Stimulated activated CD8-positive, alpha-beta memory T cell treated with anti-CD3 and anti-CD28 coated beads, Interleukin-15, amount 100 ng/mL, for 24 hours (primary cell): ENCODE measurements at regions not wholly inside any gene's neighbourhood (a gene's known extent, or its start where the extent isn't known, plus 50 kb on each side); places are given as distances from the start of the nearest gene placed in this dataset.
"Not testable (repeated sequence)": the region's sequence is repeated elsewhere in the genome, so short reads cannot be mapped to it uniquely, and the experiment has no call there.

Experiments used
- DNase-seq: peaks from one replicate; pipeline ENCODE4 v3.0.0-alpha.2; 2020; ENCODE audit warnings: low read depth

DNA sequence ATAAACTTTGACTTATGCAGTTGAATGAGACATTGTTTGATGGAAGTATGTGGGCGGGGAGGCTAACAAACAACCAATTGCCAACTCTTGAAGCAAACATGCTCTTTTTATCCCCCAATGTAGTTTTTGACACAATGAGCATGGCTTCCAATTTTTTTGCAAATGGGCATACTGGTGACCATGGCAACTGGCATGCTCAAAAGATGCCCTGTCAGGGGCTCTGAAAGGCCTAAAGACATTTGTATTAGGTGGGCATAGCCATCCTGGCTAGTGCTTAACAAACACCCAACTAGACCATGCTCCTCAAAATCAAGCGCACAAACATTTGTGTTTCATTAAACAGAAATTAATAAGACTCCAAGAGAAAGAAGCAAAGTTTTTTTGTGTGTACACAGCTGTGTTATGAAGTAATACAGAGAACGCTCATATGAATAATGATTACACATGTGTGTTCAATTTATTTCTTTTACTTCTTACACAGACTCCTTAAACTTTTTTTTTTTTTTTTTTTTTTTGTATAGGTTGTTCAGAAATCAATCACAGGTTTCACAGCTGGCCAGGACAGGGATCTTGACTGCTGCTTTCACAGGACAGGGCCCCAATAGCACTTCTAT lies 95.6 kb downstream of the DLEU7 start:
- no peak for DNase-seq

DNA sequence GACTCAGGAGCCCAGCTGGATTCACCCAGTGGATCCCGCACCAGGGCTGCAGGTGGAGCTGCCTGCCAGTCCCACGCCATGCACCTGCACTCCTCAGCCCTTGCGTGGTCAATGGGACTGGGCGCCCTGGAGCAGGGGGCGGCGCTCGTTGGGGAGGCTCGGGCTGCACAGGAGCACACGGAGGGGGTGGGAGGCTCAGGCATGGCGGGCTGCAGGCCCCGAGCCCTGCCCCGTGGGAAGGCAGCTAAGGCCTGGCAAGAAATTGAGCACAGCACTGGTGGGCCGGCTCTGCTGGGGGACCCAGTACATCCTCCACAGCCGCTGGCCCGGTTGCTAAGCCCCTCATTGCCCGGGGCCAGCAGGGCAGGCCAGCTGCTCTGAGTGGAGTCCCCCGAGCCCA lies 90.3 kb downstream of the DLEU7 start:
- DNase-seq: not testable (repeated sequence)

DNA sequence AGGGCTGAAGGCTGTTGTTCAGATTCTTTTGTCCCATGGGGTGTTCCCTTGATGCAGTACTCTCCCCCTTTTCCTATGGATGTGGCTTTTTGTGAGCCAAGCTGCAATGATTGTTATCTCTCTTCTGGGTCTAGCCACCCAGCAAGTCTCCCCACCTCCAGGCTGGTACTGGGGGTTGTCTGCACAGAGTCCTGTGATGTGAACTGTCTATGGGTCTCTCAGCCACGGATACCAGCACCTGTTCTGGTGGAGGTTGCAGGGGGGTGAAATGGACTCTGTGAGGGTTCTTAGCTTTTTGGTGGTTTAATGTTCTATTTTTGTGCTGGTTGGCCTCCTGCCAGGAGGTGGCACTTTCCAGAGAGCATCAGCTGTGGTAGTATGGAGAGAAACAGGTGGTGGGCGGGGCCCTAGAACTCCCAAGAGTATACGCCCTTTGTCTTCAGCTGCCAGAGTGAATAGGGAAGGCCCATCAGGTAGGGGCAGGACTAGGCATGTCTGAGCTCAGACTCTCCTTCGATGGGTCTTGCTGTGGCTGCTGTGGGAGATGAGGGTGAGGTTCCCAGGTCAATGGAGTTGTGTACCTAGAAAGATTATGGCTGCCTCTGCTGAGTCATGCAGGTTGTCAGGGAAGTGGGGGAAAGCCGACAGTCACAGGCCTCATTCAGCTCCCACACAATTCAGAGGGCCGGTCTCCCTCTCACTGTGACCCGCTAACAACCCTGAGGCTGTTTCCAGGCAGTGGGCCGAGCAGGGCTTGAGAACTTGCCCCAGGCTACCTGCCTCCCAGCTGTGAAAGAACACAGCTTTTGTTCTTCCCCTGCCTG lies 87.4 kb downstream of the DLEU7 start:
- not testable (repeated sequence) for DNase-seq

DNA sequence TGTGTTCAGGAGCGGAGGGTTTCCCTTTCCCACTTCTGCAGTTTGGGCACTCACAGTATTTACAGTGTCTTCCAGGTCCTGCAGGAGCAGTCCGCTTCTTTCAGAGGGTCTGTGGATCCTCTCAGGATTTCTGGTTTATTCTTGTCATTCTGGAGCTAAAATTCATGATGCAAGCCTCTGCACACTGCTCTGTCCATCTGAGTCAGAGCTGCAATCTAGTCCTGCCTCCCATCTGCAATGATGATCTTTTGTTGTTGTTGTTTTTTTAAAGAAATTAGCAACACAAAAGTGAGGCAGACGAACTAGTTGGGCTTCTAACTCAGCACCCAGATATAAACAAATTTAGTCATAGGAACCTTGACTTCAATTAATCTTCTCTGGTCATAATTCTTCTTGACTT lies 86.5 kb downstream of the DLEU7 start:
- no peak for DNase-seq

DNA sequence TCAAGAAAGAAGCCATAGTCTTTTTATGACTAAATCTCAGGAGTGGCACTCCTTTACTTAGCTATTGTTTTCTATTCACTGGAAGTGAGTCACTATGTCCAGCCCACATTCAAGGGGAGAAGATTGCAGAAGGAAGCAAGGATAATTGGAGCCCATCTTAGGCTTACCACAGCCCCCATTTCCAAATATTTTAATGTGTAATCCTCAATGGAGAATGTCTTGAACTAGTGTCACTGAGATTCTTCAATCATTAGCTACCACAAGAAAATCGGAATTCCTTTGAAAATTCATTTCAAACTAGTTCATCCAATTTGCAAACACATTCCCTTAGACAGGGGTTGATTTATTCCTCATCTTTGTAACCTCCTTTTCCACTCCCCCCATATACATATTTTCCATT lies 84.7 kb downstream of the DLEU7 start:
- DNase-seq: no peak

DNA sequence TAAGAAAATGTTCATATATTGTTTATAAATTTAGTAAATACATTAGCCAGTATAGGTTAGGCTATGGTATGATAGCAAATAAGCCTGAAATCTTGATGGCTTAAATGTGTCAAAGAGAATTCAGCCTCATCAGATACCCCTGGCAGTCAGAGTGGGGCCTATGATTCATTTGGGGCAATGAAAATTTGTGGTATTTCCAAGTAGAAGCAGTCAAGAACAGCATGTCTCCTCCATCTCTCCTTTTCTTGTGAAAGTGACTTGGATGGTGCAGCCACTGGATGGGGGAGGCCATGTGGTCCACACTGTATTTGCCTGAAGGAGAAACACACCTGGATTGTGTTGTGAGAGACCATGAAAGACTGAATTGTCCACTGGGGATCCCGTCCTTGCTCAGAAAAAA lies 82.7 kb downstream of the DLEU7 start:
- no peak for DNase-seq

GRCh38 chr13:50761406-50761805 lies 82.1 kb downstream of the DLEU7 start:
- no peak for DNase-seq

DNA sequence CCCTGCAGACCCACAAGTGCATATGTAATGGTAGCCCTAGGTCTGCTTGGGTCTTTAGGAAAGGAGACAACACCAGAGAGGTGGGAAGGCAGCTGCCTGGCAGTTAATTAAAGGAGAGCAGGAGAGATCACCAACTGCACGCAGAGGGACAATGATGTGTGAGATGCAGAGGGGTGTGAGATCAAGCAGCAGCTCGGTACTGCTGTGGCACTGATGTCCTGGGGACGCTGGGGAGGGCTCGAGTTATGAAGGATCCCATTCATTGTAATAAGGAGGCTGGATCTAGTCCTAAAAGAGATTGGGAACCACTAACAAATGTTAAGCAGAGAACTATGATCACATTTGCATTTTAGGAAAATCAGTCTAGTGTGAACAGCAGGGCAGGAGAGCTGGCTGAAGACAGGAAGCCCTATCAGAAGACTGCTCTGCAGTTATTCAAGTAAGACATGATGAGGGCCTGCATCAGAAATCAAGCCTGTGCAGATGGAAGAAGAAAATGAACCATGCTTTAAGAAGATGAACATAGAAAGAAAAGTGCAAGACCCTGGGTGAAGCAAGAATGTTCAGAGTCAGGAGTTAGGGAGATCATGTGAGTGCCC lies 80.4 kb downstream of the DLEU7 start:
- no peak for DNase-seq

DNA sequence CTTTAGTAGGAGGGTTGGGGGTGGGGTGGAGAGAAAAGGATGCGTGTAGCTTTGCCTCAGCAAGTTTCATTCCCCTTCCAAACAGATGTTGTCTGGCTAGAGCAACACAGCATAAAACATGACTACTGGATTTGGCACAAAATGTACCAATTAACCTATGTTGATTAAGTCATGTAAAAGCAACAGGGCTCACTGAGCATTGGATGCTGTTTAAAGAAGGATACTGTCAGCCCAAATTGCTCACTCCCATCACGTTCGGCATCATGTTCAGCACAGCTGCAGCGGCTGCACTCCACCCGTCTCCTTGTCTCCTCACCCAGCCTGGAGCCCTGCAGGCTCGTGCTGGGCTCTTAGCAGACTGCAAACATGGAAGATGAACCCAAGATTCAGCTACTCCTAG lies 77.5 kb downstream of the DLEU7 start:
- DNase-seq: no peak

GRCh38 chr13:50766695-50767094 lies 76.8 kb downstream of the DLEU7 start:
- DNase-seq: no peak

DNA sequence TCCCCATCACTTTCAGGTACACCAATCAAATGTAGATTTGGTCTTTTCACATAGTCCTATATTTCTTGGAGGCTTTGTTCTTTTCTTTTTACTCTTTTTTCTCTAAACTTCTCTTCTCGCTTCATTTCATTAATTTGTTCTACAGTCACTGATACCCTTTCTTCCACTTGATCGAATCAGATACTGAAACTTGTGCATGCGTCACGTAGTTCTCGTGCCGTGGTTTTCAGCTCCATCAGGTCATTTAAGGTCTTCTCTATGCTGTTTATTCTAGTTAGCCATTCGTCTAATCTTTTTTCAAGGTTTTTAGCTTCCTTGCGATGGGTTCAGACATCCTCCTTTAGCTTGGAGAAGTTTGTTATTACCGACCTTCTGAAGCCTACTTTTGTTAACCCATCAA lies 70.6 kb downstream of the DLEU7 start:
- DNase-seq: not testable (repeated sequence)
